ENCODE measurements at regions not wholly inside any gene's neighbourhood (a gene's known extent, or its start where the extent isn't known, plus 50 kb on each side); places are given as distances from the start of the nearest gene placed in this dataset.

- Mint-ChIP-seq H3K36me3 (ENCODE audit: low read depth, unreplicated experiment) (no peaks in the 10 kb centered on the region), H3K4me1 (ENCODE audit: unreplicated experiment) (peaks cover 7% of the 10 kb centered on the region), H3K27me3 (ENCODE audit: unreplicated experiment) (peaks cover 1% of the 10 kb centered on the region), H3K9me3 (ENCODE audit: unreplicated experiment) (no peaks in the 10 kb centered on the region), H3K4me3 (ENCODE audit: unreplicated experiment) (no peak overlapping the region), H3K27ac (ENCODE audit: unreplicated experiment) (no peak overlapping the region)
- no peak for DNase-seq (ENCODE audit: low spot score)
- TF ChIP-seq CTCF (IDR thresholded peaks at IDR 0.05; ENCODE audit: unreplicated experiment): no peak
Observed at GRCh38 chr1:213914392-213914791, 73.4 kb upstream of the PROX1 start.

GRCh38 chr1:213921311-213921710, 66.5 kb upstream of the PROX1 start:
- no peak for TF ChIP-seq CTCF (IDR thresholded peaks at IDR 0.05; ENCODE audit: unreplicated experiment)
- no peaks in the 10 kb centered on the region for H3K9me3 Mint-ChIP-seq (ENCODE audit: unreplicated experiment)
- H3K27ac Mint-ChIP-seq (ENCODE audit: unreplicated experiment): no peak overlapping the region
- peaks cover 2% of the 10 kb centered on the region for H3K4me1 Mint-ChIP-seq (ENCODE audit: unreplicated experiment)
- no peak for DNase-seq (ENCODE audit: low spot score)
- H3K27me3 Mint-ChIP-seq (ENCODE audit: unreplicated experiment): no peaks in the 10 kb centered on the region
- no peaks in the 10 kb centered on the region for H3K36me3 Mint-ChIP-seq (ENCODE audit: low read depth, unreplicated experiment)
- no peak overlapping the region for H3K4me3 Mint-ChIP-seq (ENCODE audit: unreplicated experiment)

- Mint-ChIP-seq H3K9me3 (ENCODE audit: unreplicated experiment) (no peaks in the 10 kb centered on the region), H3K4me1 (ENCODE audit: unreplicated experiment) (peaks cover 6% of the 10 kb centered on the region), H3K36me3 (ENCODE audit: low read depth, unreplicated experiment) (no peaks in the 10 kb centered on the region), H3K27me3 (ENCODE audit: unreplicated experiment) (no peaks in the 10 kb centered on the region), H3K4me3 (ENCODE audit: unreplicated experiment) (no peak overlapping the region), H3K27ac (ENCODE audit: unreplicated experiment) (no peak overlapping the region)
- no peak for TF ChIP-seq CTCF (IDR thresholded peaks at IDR 0.05; ENCODE audit: unreplicated experiment)
- DNase-seq (ENCODE audit: low spot score): no peak
Observed at GRCh38 chr1:213921712-213922111, 66.1 kb upstream of the PROX1 start.

- Mint-ChIP-seq H3K36me3 (ENCODE audit: low read depth, unreplicated experiment) (no peaks in the 10 kb centered on the region), H3K9me3 (ENCODE audit: unreplicated experiment) (no peaks in the 10 kb centered on the region), H3K27ac (ENCODE audit: unreplicated experiment) (peak overlapping the region; percentile 46), H3K4me1 (ENCODE audit: unreplicated experiment) (peaks cover 6% of the 10 kb centered on the region), H3K27me3 (ENCODE audit: unreplicated experiment) (no peaks in the 10 kb centered on the region), H3K4me3 (ENCODE audit: unreplicated experiment) (no peak overlapping the region)
- TF ChIP-seq CTCF (IDR thresholded peaks at IDR 0.05; ENCODE audit: unreplicated experiment): no peak
- DNase-seq (ENCODE audit: low spot score): no peak
Observed at GRCh38 chr1:213925531-213926182, 62.1 kb upstream of the PROX1 start.

- TF ChIP-seq CTCF (IDR thresholded peaks at IDR 0.05; ENCODE audit: unreplicated experiment): no peak
- Mint-ChIP-seq H3K9me3 (ENCODE audit: unreplicated experiment) (no peaks in the 10 kb centered on the region), H3K36me3 (ENCODE audit: low read depth, unreplicated experiment) (no peaks in the 10 kb centered on the region), H3K27me3 (ENCODE audit: unreplicated experiment) (peaks cover 2% of the 10 kb centered on the region), H3K4me3 (ENCODE audit: unreplicated experiment) (no peak overlapping the region), H3K27ac (ENCODE audit: unreplicated experiment) (no peak overlapping the region), H3K4me1 (ENCODE audit: unreplicated experiment) (peaks cover 8% of the 10 kb centered on the region)
- DNase-seq (ENCODE audit: low spot score): no peak
Observed at GRCh38 chr1:213927846-213928245, 59.9 kb upstream of the PROX1 start.

Measured in endothelial cell (in vitro differentiated cells).